ENCODE measurements at regions not wholly inside any gene's neighbourhood (a gene's known extent, or its start where the extent isn't known, plus 50 kb on each side); places are given as distances from the start of the nearest gene placed in this dataset.

- no peak for TF ChIP-seq CTCF (IDR thresholded peaks at IDR 0.05 in 2 of 3, conservative IDR thresholded peaks at IDR 0.05 in 1 of 3; ENCODE audit: control insufficient read depth in 2 of 3, extremely low read depth in 1 of 3, insufficient read depth in 1 of 3, low read depth in 3 of 3, low read length in 3 of 3)
- TF ChIP-seq REST (IDR thresholded peaks at IDR 0.05; ENCODE audit: low read depth, low read length), result no peak
- no peak for TF ChIP-seq SRF (IDR thresholded peaks at IDR 0.05; ENCODE audit: low read depth in 2 of 2, low read length in 2 of 2)
- no peak for TF ChIP-seq SIN3A (IDR thresholded peaks at IDR 0.05; ENCODE audit: low read depth, low read length)
- TF ChIP-seq BCL3 (IDR thresholded peaks at IDR 0.05; ENCODE audit: borderline replicate concordance, insufficient read depth, low read depth, low read length, poor library complexity, severe bottlenecking), result no peak
- TF ChIP-seq ZNF24 (IDR thresholded peaks at IDR 0.05), result no peak
- TF ChIP-seq TBL1XR1 (IDR thresholded peaks at IDR 0.05; ENCODE audit: low read depth, low read length), result no peak
Observed at GRCh38 chr7:5132539-5132938, 57.5 kb upstream of the WIPI2 start.
